HG02759 (cell line): ENCODE measurements at regions not wholly inside any gene's neighbourhood (a gene's known extent, or its start where the extent isn't known, plus 50 kb on each side); places are given as distances from the start of the nearest gene placed in this dataset.
"Not testable (repeated sequence)": the region's sequence is repeated elsewhere in the genome, so short reads cannot be mapped to it uniquely, and the experiment has no call there.

Experiments used
- ATAC-seq: cut with Tn5 transposase; IDR thresholded peaks from one replicate; pipeline ENCODE4 v1.9.1; 2021; ENCODE audit warnings: mild to moderate bottlenecking, moderate library complexity; ENCODE audit not compliant: unreplicated experiment

- ATAC-seq: not testable (repeated sequence)
Observed at GRCh38 chr7:113176180-113176579, 57.8 kb upstream of the SMIM30 start.

DNA sequence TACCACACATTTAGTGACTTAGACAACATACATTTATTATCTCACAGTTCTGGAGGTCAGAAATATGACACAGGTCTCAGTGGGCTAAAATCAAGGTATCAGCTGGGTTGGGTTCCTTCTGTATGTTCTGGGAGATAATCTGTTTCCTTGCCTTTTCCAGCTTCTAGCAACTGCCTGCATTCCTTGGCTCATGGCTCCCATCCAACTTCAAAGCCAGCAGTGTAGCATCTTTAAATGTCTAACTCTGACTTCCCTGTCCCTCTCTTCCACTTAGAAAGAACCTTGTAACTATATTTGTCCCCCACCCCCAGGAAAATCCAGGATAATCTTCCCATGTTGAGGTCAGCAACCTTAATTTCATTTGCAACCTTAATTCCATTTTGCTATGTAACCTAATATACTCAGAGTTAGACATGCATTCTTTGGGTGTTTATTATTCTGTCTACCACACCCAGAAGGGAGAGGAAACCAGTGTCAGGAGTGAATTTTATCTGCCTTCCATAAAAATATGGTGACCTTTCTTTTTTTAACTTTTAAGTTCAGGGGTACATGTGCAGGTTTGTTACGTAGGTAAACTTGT, 57.3 kb upstream of the SMIM30 start:
- ATAC-seq: no peak

DNA sequence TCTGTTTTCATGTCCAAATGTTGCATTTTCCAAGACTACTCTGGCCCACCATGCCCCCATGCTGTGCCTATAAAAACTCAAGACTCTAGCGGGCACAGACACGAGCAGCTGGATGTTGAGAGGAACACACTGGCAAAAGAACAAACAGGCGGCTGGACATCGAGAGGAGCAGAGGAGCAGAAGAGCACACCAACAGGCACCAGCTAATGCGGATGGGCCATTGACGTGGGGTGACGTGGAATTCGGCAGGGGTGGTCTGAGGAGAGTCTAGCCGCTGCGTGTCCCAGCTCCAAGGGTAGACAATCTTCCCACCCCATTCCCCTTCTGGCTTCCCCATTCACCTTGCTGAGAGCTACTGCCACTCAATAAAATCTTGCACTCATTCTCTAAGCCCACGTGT, 54.4 kb upstream of the SMIM30 start:
- no peak for ATAC-seq

DNA sequence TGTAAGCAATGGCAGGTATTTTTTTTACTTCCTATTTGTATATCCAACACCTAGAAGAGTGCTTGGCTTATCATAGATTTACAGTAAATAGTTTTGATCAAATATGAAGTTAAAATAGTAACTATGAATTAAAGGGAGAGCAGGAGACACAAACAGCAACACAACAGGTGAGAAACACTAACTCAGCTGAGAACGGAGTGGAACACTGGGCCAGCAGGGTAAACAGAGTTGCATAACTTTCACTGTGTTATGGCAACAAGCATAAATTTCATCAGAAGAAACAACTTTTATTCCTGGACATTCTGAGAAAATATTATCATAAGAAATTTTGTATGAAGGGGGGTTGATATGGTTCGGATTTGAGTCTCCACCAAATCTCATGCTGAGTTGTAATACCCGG, 52.2 kb upstream of the SMIM30 start:
- ATAC-seq: no peak
